NCI-H446 (cell line): ENCODE measurements at regions not wholly inside any gene's neighbourhood (a gene's known extent, or its start where the extent isn't known, plus 50 kb on each side); places are given as distances from the start of the nearest gene placed in this dataset.

Source experiments
- DNase-seq, 2 experiments: peaks; one replicate each; lab custom pipeline; 2025; lab: John Stamatoyannopoulos, UW

- no peak for DNase-seq
These were observed 253.8 kb upstream of the DMD start for GRCh38 chrX:33465137-33465536.

- no peak for DNase-seq
These were observed 245.8 kb upstream of the DMD start for GRCh38 chrX:33457102-33457501.

GRCh38 chrX:33447285-33447684, 235.9 kb upstream of the DMD start:
- DNase-seq: no peak

GRCh38 chrX:33434256-33435092, 223.1 kb upstream of the DMD start:
- DNase-seq: peak in 1 of 2 experiments; percentile 22

- DNase-seq: no peak
These were observed 205.0 kb upstream of the DMD start for GRCh38 chrX:33416273-33416805.

- no peak for DNase-seq
These were observed 204.1 kb upstream of the DMD start for GRCh38 chrX:33415459-33415858.

GRCh38 chrX:33385546-33385945, 174.2 kb upstream of the DMD start:
- no peak for DNase-seq

- DNase-seq: no peak
These were observed 168.5 kb upstream of the DMD start for GRCh38 chrX:33379839-33380238.

- no peak for DNase-seq
These were observed 146.3 kb upstream of the DMD start for GRCh38 chrX:33357606-33358005.

- no peak for DNase-seq
These were observed 127.9 kb upstream of the DMD start for GRCh38 chrX:33339219-33339618.

- no peak for DNase-seq
These were observed 125.4 kb upstream of the DMD start for GRCh38 chrX:33336783-33337182.

- no peak for DNase-seq
These were observed 121.9 kb upstream of the DMD start for GRCh38 chrX:33333271-33333670.

- DNase-seq: no peak
These were observed 119.4 kb upstream of the DMD start for GRCh38 chrX:33330798-33331197.

- no peak for DNase-seq
These were observed 112.8 kb upstream of the DMD start for GRCh38 chrX:33324099-33324498.

GRCh38 chrX:33307911-33308354, 96.6 kb upstream of the DMD start:
- DNase-seq: no peak

- DNase-seq: no peak
These were observed 87.3 kb upstream of the DMD start for GRCh38 chrX:33298622-33299021.

GRCh38 chrX:33285550-33285949, 74.2 kb upstream of the DMD start:
- no peak for DNase-seq

- no peak for DNase-seq
These were observed 65.7 kb upstream of the DMD start for GRCh38 chrX:33277046-33277445.

GRCh38 chrX:33273535-33273934, 62.2 kb upstream of the DMD start:
- DNase-seq: no peak

GRCh38 chrX:33272986-33273385, 61.6 kb upstream of the DMD start:
- no peak for DNase-seq
